ENCODE measurements at regions not wholly inside any gene's neighbourhood (a gene's known extent, or its start where the extent isn't known, plus 50 kb on each side); places are given as distances from the start of the nearest gene placed in this dataset.

GRCh38 chr7:47720141-47720906 lies 138.4 kb upstream of the TNS3 start:
- TF ChIP-seq CTCF (IDR thresholded peaks at IDR 0.05; ENCODE audit: poor library complexity, severe bottlenecking) (no peak), EZH2 (IDR thresholded peaks at IDR 0.05; ENCODE audit: borderline replicate concordance, insufficient read depth, low read length, poor library complexity, severe bottlenecking) (no peak), TAF1 (IDR thresholded peaks at IDR 0.05; ENCODE audit: low read depth) (no peak), EP300 (conservative IDR thresholded peaks at IDR 0.05; ENCODE audit: poor library complexity, severe bottlenecking) (no peak), SMC3 (conservative IDR thresholded peaks at IDR 0.05; ENCODE audit: poor library complexity) (no peak), MXI1 (conservative IDR thresholded peaks at IDR 0.05; ENCODE audit: poor library complexity, severe bottlenecking) (no peak), REST (IDR thresholded peaks at IDR 0.05; ENCODE audit: borderline replicate concordance) (no peak), POLR2AphosphoS5 (IDR thresholded peaks at IDR 0.05) (no peak)

Data from neural cell (in vitro differentiated cells).